Right forelimb (tissue), 1 donor: ENCODE measurements at regions not wholly inside any gene's neighbourhood (a gene's known extent, or its start where the extent isn't known, plus 50 kb on each side); places are given as distances from the start of the nearest gene placed in this dataset.
"Not testable (repeated sequence)": the region's sequence is repeated elsewhere in the genome, so short reads cannot be mapped to it uniquely, and the experiment has no call there.

Experiments used
- DNase-seq: peaks from one replicate; pipeline ENCODE4 v3.0.0-alpha.2; 2018

DNA sequence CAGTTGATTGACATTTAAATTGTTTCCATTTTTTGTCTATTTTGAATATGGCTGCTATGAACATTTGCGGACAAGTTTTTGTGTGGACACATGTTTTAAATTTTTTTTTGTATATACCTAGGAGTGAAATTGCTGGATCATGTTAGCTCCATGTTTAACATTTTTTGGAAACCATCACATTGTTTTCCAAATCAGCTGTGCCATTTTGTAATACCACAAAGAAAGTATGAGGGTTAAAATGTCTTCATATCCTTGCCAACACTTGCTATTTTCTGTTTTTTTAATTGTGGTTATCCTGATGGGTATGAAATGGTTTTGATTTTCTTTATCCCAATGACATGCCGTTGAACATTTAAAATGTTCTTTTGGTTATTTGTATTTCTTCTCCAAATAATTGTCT is 52.1 kb downstream of the CARTPT start:
- no peak for DNase-seq

- DNase-seq, result no peak
Measured at GRCh38 chr5:71778678-71779276, 59.7 kb downstream of the CARTPT start.

GRCh38 chr5:71780597-71780996 is 61.5 kb downstream of the CARTPT start:
- no peak for DNase-seq

- no peak for DNase-seq
Measured at GRCh38 chr5:71782393-71782770, 63.3 kb downstream of the CARTPT start.

- peak; percentile 85 for DNase-seq
Measured at GRCh38 chr5:71782771-71783770, 64.0 kb downstream of the CARTPT start.

DNA sequence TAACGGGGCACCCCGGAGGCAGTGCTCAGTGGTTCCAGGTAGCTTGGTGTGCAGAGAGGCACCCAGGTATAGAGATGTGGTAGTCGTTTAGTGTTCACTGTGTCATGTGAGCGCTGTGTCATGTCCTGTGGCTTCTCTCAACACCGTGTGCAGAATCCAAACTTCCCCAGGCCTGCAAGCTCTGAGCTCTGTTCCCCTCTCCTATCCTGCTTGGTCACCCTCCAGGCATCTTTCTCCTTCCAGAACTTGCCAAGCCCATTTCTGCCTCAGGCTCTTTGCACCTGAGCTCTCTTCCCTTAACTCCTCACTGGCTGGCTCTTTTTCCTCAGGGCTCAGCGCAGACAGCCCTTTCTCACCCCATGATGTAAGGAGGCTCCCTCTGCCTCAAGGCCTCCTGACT is 64.8 kb downstream of the CARTPT start:
- DNase-seq, result no peak

- no peak for DNase-seq
Measured at GRCh38 chr5:71786337-71787055, 67.4 kb downstream of the CARTPT start.

DNA sequence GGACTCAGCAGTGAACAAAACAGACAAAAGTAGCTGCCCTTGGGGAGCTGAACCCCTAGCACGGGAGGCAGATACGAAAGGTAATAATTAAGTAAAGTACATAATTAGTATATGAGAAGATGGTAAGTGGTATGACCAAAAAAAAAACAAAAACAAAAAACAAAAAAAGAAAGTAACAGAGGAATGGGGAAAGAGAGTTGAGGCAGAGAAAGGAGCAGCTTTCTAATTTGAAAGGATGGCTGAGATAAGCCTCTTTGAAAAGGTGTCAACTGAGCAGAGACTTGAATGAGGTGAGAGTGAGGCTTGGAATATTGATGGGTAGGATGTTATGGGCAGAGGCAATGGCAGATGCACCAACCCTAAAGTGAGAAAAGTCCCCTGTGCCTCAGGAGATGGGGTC is 69.7 kb downstream of the CARTPT start:
- no peak for DNase-seq

- no peak for DNase-seq
Measured at GRCh38 chr5:71789746-71790145, 70.7 kb downstream of the CARTPT start.

DNA sequence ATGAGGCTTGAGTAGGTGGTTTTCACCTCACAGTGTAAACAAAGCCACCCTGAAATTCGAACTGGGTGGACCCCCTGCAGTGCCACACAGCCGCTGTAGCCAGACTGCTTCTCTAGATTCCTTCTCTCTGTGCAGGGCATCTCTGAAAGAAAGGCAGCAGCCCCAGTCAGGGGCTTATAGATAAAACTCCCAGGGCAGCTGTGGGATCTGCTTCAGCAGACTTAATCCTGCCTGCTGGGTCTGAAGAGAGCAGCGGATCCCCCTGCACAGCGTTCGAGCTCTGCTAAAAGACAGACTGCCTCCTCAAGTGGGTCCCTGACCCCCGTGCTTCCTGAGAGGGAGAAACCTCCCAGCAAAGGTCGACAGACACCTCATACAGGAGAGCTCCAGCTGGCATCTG is 71.4 kb downstream of the CARTPT start:
- no peak for DNase-seq

DNA sequence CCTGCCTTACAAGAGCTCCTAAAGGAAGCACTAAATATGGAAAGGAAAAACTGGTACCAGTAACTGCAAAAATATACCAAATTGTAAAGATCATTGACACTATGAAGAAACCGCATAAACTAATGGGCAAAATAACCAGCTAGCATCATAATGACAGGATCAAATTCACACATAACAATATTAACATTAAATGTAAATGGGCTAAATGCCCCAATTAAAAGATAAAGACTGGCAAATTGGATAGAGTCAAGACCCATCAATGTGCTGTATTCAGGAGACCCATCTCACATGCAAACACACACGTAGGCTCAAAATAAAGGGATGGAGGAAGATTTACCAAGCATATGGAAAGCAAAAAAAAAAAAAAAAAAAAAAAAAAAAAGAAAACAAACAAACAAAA is 73.0 kb downstream of the CARTPT start:
- not testable (repeated sequence) for DNase-seq

- DNase-seq, result no peak
Measured at GRCh38 chr5:71794061-71794695, 75.1 kb downstream of the CARTPT start.

- DNase-seq, result no peak
Measured at GRCh38 chr5:71802673-71803072, 83.6 kb downstream of the CARTPT start.

- DNase-seq, result no peak
Measured at GRCh38 chr5:71806711-71807110, 87.6 kb downstream of the CARTPT start.

GRCh38 chr5:71807909-71808308 is 88.8 kb downstream of the CARTPT start:
- no peak for DNase-seq

DNA sequence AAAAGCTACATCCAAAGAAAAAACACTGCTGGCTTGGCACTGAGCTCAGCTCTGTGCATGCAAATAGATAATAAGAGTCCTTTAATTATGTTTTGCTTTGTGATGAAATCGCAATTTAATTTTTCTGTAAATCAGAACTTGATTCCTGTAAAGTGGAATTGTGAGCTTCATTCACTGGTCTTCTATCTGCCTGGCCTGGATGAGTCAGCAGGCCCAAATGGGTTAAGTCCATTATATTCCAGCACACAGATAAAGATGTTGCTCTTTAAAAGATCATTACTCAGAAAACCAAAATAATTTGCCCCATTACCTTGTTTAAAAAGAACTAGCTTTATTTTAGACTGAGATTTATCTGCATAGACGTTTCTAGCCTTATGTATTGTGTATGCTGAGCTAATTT is 90.4 kb downstream of the CARTPT start:
- no peak for DNase-seq

DNA sequence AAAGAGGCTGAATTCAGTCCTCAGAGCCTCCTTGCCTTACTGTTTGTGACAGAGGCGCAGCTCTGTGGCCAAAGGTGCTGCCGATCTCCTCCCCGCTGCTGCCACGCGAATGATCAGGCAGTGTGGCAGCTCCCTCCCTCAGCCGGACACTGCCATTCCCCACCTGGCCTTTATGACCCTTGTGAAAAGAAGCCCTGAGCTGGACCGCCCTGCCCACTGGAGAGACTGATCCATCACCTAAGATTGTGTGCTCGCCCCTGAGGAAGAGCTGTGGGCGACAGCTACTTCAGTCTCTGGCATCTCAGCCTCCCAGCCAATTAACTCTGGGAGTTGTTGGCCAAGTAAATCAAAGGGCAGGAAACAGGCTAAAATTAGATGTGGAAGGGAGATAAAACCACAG is 90.9 kb downstream of the CARTPT start:
- DNase-seq, result no peak

- no peak for DNase-seq
Measured at GRCh38 chr5:71810471-71811195, 91.6 kb downstream of the CARTPT start.

- no peak for DNase-seq
Measured at GRCh38 chr5:71811779-71812178, 92.7 kb downstream of the CARTPT start.

- no peak for DNase-seq
Measured at GRCh38 chr5:71816307-71816706, 97.2 kb downstream of the CARTPT start.

GRCh38 chr5:71817891-71818290 is 98.8 kb downstream of the CARTPT start:
- no peak for DNase-seq

DNA sequence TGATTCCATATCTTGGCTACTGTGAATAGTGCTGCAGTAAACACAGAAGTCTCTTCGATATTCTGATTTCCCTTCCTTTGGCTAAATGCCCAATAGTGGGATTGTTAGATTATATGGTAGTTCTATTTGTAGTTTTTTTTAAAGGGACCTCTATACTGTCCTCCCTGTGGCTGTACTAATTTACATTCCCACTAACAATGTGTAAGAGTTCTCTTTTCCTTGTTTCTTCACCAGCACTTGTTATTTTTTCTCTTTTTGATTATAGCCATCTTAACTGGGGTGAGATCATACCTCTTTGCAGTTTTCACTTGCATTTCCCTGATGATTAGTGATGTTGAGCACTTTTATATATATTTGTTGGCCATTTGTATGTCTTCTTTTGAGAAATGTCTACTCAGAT is 102.0 kb downstream of the CARTPT start:
- DNase-seq, result no peak
